H9 (cell line): ENCODE measurements at regions not wholly inside any gene's neighbourhood (a gene's known extent, or its start where the extent isn't known, plus 50 kb on each side); places are given as distances from the start of the nearest gene placed in this dataset.

Experiments used
- DNase-seq: peaks from one replicate; pipeline ENCODE4 v3.0.0-alpha.2; 2017
- H2AFZ ChIP-seq: one replicate; pipeline ENCODE4 v1.6.1; 2013; ENCODE audit warnings: mild to moderate bottlenecking, low read length, control low read depth, moderate library complexity
- H2AK5ac ChIP-seq: 2 replicates; pipeline ENCODE4 v1.6.1; 2013; ENCODE audit warnings: low read length, control low read depth, mixed read lengths; ENCODE audit not compliant: insufficient read length
- H2BK120ac ChIP-seq: one replicate; pipeline ENCODE4 v1.6.1; 2013; ENCODE audit warnings: low read depth, mild to moderate bottlenecking, low read length, control low read depth, inconsistent platforms; ENCODE audit not compliant: poor library complexity, severe bottlenecking
- H2BK12ac ChIP-seq: 2 replicates; pipeline ENCODE4 v1.6.1; 2013; ENCODE audit warnings: low read length, control low read depth, mixed read lengths, low read depth; ENCODE audit not compliant: insufficient read length
- H2BK15ac ChIP-seq: 2 replicates; pipeline ENCODE4 v1.6.1; 2013; ENCODE audit warnings: low read depth, low read length, control low read depth
- H2BK20ac ChIP-seq: one replicate; pipeline ENCODE4 v1.6.1; 2013; ENCODE audit warnings: low read depth, mild to moderate bottlenecking, low read length, control low read depth, inconsistent platforms; ENCODE audit not compliant: poor library complexity, severe bottlenecking
- H2BK5ac ChIP-seq: 2 replicates; pipeline ENCODE4 v1.6.1; 2013; ENCODE audit warnings: low read length, control low read depth, mixed read lengths; ENCODE audit not compliant: insufficient read length
- H3K14ac ChIP-seq: 2 replicates; pipeline ENCODE4 v1.6.1; 2013; ENCODE audit warnings: low read length, control low read depth; ENCODE audit not compliant: insufficient read depth
- H3K18ac ChIP-seq: 2 replicates; pipeline ENCODE4 v1.6.1; 2013; ENCODE audit warnings: low read depth, mild to moderate bottlenecking, mixed read lengths, low read length, control low read depth; ENCODE audit not compliant: insufficient read length
- H3K23ac ChIP-seq: 2 replicates; pipeline ENCODE4 v1.6.1; 2013; ENCODE audit warnings: low read length, control low read depth, mixed read lengths, low read depth; ENCODE audit not compliant: insufficient read length
- H3K23me2 ChIP-seq: 2 replicates; pipeline ENCODE4 v1.6.1; 2013; ENCODE audit warnings: low read depth, mild to moderate bottlenecking, mixed read lengths, low read length, control low read depth; ENCODE audit not compliant: insufficient read length, poor library complexity, severe bottlenecking
- H3K27ac ChIP-seq: 2 replicates; pipeline ENCODE4 v1.5.1; 2013; ENCODE audit warnings: low read length, control low read depth, mixed read lengths, low read depth; ENCODE audit not compliant: insufficient read length
- H3K27me3 ChIP-seq: 2 replicates; pipeline ENCODE4 v1.6.1; 2013; ENCODE audit warnings: low read length, control low read depth, inconsistent platforms; ENCODE audit not compliant: insufficient read depth
- H3K4ac ChIP-seq: 2 replicates; pipeline ENCODE4 v1.6.1; 2013; ENCODE audit warnings: low read depth, mild to moderate bottlenecking, control low read depth, inconsistent platforms, low read length, moderate library complexity
- H3K4me1 ChIP-seq: 2 replicates; pipeline ENCODE4 v1.6.1; 2013; ENCODE audit warnings: low read length, control low read depth, inconsistent platforms; ENCODE audit not compliant: insufficient read depth
- H3K4me2 ChIP-seq: 2 replicates; pipeline ENCODE4 v1.6.1; 2013; ENCODE audit warnings: low read length, control low read depth, mixed read lengths; ENCODE audit not compliant: insufficient read length, insufficient read depth
- H3K56ac ChIP-seq: 2 replicates; pipeline ENCODE4 v1.6.1; 2013; ENCODE audit warnings: low read depth, mild to moderate bottlenecking, mixed read lengths, low read length, control low read depth; ENCODE audit not compliant: insufficient read length
- H3K79me1 ChIP-seq: 2 replicates; pipeline ENCODE4 v1.6.1; 2013; ENCODE audit warnings: low read depth, mild to moderate bottlenecking, moderate library complexity, low read length, control low read depth, inconsistent platforms; ENCODE audit not compliant: insufficient read depth, poor library complexity, severe bottlenecking
- H3K79me2 ChIP-seq: 2 replicates; pipeline ENCODE4 v1.6.1; 2013; ENCODE audit warnings: low read length, control low read depth, inconsistent platforms; ENCODE audit not compliant: insufficient read depth
- H3K9ac ChIP-seq: 2 replicates; pipeline ENCODE4 v1.6.1; 2013; ENCODE audit warnings: low read length, control low read depth, mixed read lengths; ENCODE audit not compliant: insufficient read length; ENCODE audit errors: extremely low read depth
- H3K9me3 ChIP-seq: one replicate; pipeline ENCODE4 v1.6.1; 2013; ENCODE audit warnings: low read depth, low read length, inconsistent platforms; ENCODE audit not compliant: control insufficient read depth
- H3T11ph ChIP-seq: one replicate; pipeline ENCODE4 v1.6.1; 2013; ENCODE audit warnings: mild to moderate bottlenecking, low read length, control low read depth, inconsistent platforms
- H4K20me1 ChIP-seq: one replicate; pipeline ENCODE4 v1.6.1; 2013; ENCODE audit not compliant: control insufficient read depth, insufficient read length, insufficient read depth
- H4K5ac ChIP-seq: 2 replicates; pipeline ENCODE4 v1.6.1; 2013; ENCODE audit warnings: low read depth, mild to moderate bottlenecking, mixed read lengths, low read length, control low read depth; ENCODE audit not compliant: insufficient read length
- H4K8ac ChIP-seq: replicated peaks from 2 replicates; pipeline ENCODE4 v1.6.1; 2013; ENCODE audit warnings: low read length, control low read depth, mixed read lengths, low read depth; ENCODE audit not compliant: insufficient read length
- H4K91ac ChIP-seq: 2 replicates; pipeline ENCODE4 v1.6.1; 2013; ENCODE audit warnings: low read depth, mild to moderate bottlenecking, moderate library complexity, mixed read lengths, low read length, control low read depth; ENCODE audit not compliant: insufficient read length
- H3K27ac Mint-ChIP-seq, 3 experiments: 2 replicates in 2 of 3; 3 replicates in 1 of 3; pipeline ENCODE4 v1.8.0; 2020 to 2021; ENCODE audit warnings: mixed read lengths in 3 of 3, mild to moderate bottlenecking in 1 of 3, moderate library complexity in 1 of 3
- H3K27me3 Mint-ChIP-seq: 2 replicates; pipeline ENCODE4 v1.8.0; 2021; ENCODE audit warnings: low read depth, mild to moderate bottlenecking, moderate library complexity, mixed read lengths
- H3K36me3 Mint-ChIP-seq, 3 experiments: 2 replicates in 2 of 3; 3 replicates in 1 of 3; pipeline ENCODE4 v1.8.0; 2020 to 2021; ENCODE audit warnings: low read depth in 3 of 3, mixed read lengths in 3 of 3; ENCODE audit not compliant: insufficient read depth in 1 of 3
- H3K4me1 Mint-ChIP-seq, 2 experiments: 2 replicates each; pipeline ENCODE4 v1.8.0; 2020; ENCODE audit warnings: mixed read lengths in 2 of 2
- H3K4me3 Mint-ChIP-seq, 2 experiments: 2 replicates in 1 of 2; 3 replicates in 1 of 2; pipeline ENCODE4 v1.8.0; 2020 to 2021; ENCODE audit warnings: mild to moderate bottlenecking in 2 of 2, mixed read lengths in 2 of 2, moderate library complexity in 1 of 2
- H3K9me3 Mint-ChIP-seq, 2 experiments: 2 replicates in 1 of 2; 3 replicates in 1 of 2; pipeline ENCODE4 v1.8.0; 2020; ENCODE audit warnings: mild to moderate bottlenecking in 2 of 2, mixed read lengths in 2 of 2, moderate library complexity in 1 of 2
- CTCF ChIP-seq: fragments of 200-600 bp; sonication (generic); conservative IDR thresholded peaks from 3 replicates; pipeline ENCODE4 v1.8.0; 2021; ENCODE audit warnings: antibody characterized with exemption, mild to moderate bottlenecking
- WGBS: extraction: QIAGEN DNeasy Blood & Tissue Kit; methylation state at CpG from one replicate; pipeline ENCODE4 v1.1.7; 2013; ENCODE audit warnings: missing lambda C conversion rate, low lambda C conversion rate, mixed read lengths; ENCODE audit not compliant: insufficient read length; ENCODE audit errors: extremely low coverage; 5-methylcytosine and 5-hydroxymethylcytosine counted together

DNA sequence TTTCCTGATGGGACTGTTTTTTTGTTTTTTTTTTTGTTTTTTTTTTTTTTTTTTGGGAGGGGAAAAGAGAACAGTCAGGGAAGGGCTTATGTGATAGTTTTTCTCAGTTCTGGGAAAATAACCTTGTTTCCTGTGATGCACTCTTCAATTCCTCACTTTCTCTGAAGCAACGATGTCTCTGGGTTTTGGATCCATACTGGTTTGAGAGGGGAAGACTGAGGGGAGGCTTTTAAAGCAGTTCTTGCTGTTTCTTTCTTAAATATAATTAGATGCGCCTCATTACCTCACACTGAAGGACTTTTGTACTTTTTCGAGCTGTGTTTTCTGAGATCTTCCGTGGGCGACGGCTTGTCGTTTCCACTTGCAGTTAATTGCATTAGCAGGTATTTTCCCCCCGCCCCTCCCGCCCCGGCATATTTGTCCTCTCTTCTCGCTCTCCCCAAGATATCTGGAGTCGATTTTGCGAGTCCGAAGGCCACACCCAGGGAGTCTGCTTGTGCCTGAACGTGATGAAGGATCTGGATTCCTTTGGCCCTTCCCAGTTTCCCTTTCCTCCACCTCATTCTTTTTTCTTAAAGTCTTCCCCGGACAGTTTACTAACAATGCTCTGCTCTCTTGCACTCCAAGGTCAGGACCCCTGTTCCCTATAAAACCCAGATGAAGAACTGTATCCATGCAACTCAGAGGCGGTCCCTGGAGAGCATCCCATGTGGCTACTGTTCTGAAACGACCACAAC is 125.2 kb upstream of the ZFHX3 start:
- no peak for DNase-seq
- no peaks in the 10 kb centered on the region for H3K9me3 ChIP-seq

More for the DNA sequence above, 125.2 kb upstream of the ZFHX3 start:
- Histone ChIP-seq H3K4ac (no peak overlapping the region), H3K9ac (no peak overlapping the region), H2AK5ac (no peak overlapping the region), H3K23me2 (no peaks in the 10 kb centered on the region), H4K8ac (no peak overlapping the region), H3K4me1 (peaks cover 4% of the 10 kb centered on the region; the same call in 1 of the 2 replicates), H3K14ac (no peak overlapping the region), H3K79me1 (no peaks in the 10 kb centered on the region), H3K27me3 (no peaks in the 10 kb centered on the region), H2AFZ (no peak overlapping the region), H3T11ph (no peak overlapping the region), H2BK5ac (no peak overlapping the region), H4K20me1 (no peaks in the 10 kb centered on the region), H4K91ac (no peak overlapping the region), H4K5ac (no peak overlapping the region), H3K56ac (no peak overlapping the region), H3K18ac (no peak overlapping the region), H3K4me2 (no peak overlapping the region), H2BK20ac (no peak overlapping the region), H3K23ac (no peak overlapping the region), H3K79me2 (no peaks in the 10 kb centered on the region), H3K27ac (no peak overlapping the region), H2BK12ac (no peak overlapping the region), H2BK15ac (no peak overlapping the region), H2BK120ac (no peak overlapping the region)
- Mint-ChIP-seq H3K4me1 (peaks cover 36 to 53% of the 10 kb centered on the region in 2 experiments), H3K36me3 (no peaks in the 10 kb centered on the region), H3K4me3 (no peak overlapping the region), H3K27me3 (peaks cover 29% of the 10 kb centered on the region), H3K9me3 (no peaks in the 10 kb centered on the region; a peak in 1 of 5 replicates), H3K27ac (no peak overlapping the region)
- no CpG with 5 or more reads among the region's 18 CpGs for WGBS
- TF ChIP-seq CTCF: 0 out of 3 replicates have a peak, but pooled peaks have one; percentile 11
